ENCODE measurements at regions not wholly inside any gene's neighbourhood (a gene's known extent, or its start where the extent isn't known, plus 50 kb on each side); places are given as distances from the start of the nearest gene placed in this dataset.

DNA sequence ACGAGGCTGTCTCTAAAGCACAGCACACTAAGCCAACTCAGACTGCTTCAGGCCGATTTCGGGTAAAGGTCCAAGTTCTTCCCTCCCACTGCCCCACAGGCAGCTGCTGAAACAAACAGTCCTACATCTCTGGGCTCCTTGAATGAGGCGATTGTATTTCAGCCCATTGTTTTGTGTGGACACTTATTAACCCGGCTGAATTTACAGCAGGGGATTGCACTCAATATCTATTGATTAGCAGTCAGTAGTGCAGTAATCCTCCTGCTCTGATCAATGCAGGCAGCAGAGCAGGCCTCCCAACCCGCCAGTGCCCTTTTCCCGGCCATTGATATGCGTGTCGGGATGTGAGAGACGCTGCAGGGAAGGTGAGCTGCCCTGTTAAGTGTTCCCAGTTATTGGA, 330.1 kb downstream of the CMPK2 start:
- TF ChIP-seq, protein P1, sequence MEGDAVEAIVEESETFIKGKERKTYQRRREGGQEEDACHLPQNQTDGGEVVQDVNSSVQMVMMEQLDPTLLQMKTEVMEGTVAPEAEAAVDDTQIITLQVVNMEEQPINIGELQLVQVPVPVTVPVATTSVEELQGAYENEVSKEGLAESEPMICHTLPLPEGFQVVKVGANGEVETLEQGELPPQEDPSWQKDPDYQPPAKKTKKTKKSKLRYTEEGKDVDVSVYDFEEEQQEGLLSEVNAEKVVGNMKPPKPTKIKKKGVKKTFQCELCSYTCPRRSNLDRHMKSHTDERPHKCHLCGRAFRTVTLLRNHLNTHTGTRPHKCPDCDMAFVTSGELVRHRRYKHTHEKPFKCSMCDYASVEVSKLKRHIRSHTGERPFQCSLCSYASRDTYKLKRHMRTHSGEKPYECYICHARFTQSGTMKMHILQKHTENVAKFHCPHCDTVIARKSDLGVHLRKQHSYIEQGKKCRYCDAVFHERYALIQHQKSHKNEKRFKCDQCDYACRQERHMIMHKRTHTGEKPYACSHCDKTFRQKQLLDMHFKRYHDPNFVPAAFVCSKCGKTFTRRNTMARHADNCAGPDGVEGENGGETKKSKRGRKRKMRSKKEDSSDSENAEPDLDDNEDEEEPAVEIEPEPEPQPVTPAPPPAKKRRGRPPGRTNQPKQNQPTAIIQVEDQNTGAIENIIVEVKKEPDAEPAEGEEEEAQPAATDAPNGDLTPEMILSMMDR (IDR thresholded peaks at IDR 0.05): no peak
- no peak for TF ChIP-seq EZH2 (IDR thresholded peaks at IDR 0.05; ENCODE audit: borderline replicate concordance, insufficient read depth, low read depth, low read length, poor library complexity, severe bottlenecking)

All from B cell (primary cell).